ENCODE measurements at regions not wholly inside any gene's neighbourhood (a gene's known extent, or its start where the extent isn't known, plus 50 kb on each side); places are given as distances from the start of the nearest gene placed in this dataset.

DNA sequence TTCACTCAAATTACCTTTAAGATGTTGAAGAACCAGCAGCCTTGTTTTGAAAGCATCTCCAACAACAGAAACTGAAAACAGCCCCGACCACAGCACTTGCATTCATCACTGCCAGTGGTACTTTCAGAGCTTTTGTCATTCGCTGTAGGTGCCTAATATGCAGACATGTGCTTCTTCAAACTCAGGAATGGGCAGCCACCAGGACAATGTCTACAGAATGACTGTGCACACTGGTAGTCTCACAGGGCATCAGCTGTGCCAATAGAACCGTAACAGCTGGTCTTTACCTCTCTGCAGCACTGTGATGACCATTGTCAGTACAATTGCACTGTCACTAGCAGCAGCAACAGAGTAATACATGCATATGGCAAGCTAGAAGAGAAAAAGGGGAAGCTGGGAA lies 1149.7 kb downstream of the STPG2 start:
- POLR2A ChIA-PET (ENCODE audit: unreplicated experiment), result no interaction called here
- whole genome bisulfite sequencing, 2 experiments (ENCODE audit: extremely low coverage in 2 of 2, insufficient read length in 1 of 2), result 40% methylated on average over 1 of the region's 3 CpGs; no CpG with 5 or more reads in 1 of the 2 experiments
- no peak overlapping the region for H3K23ac ChIP-seq (ENCODE audit: low read depth, low read length)
- TF ChIP-seq BHLHE40 (IDR thresholded peaks at IDR 0.05; ENCODE audit: low read depth, low read length) (no peak), ELK1 (IDR thresholded peaks at IDR 0.05; ENCODE audit: borderline replicate concordance, low read depth, low read length) (no peak), RAD21 (IDR thresholded peaks at IDR 0.05; ENCODE audit: low read length) (no peak), SMC3 (IDR thresholded peaks at IDR 0.05; ENCODE audit: low read depth, low read length) (no peak)
- TF ChIP-seq, protein P1, sequence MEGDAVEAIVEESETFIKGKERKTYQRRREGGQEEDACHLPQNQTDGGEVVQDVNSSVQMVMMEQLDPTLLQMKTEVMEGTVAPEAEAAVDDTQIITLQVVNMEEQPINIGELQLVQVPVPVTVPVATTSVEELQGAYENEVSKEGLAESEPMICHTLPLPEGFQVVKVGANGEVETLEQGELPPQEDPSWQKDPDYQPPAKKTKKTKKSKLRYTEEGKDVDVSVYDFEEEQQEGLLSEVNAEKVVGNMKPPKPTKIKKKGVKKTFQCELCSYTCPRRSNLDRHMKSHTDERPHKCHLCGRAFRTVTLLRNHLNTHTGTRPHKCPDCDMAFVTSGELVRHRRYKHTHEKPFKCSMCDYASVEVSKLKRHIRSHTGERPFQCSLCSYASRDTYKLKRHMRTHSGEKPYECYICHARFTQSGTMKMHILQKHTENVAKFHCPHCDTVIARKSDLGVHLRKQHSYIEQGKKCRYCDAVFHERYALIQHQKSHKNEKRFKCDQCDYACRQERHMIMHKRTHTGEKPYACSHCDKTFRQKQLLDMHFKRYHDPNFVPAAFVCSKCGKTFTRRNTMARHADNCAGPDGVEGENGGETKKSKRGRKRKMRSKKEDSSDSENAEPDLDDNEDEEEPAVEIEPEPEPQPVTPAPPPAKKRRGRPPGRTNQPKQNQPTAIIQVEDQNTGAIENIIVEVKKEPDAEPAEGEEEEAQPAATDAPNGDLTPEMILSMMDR (conservative IDR thresholded peaks at IDR 0.05; ENCODE audit: low read depth, low read length), result no peak
- H3K27me3 ChIP-seq (ENCODE audit: control insufficient read depth, insufficient read depth, low read length), result no peaks in the 10 kb centered on the region
- no peaks in the 10 kb centered on the region for H4K20me1 ChIP-seq (ENCODE audit: insufficient read depth, low read length)
- DNase-seq (no peak), ATAC-seq (ENCODE audit: low read depth) (no peak)
- no peak overlapping the region for H3K14ac ChIP-seq (replicated peaks; ENCODE audit: low read depth, low read length)
- H4K91ac ChIP-seq (ENCODE audit: insufficient read depth, low read depth, low read length), result no peak overlapping the region
- H4K8ac ChIP-seq (ENCODE audit: low read depth in 2 of 2, low read length in 2 of 2), result no peak overlapping the region
- no peak overlapping the region for H3K9ac ChIP-seq (ENCODE audit: low read depth, low read length)
- H2BK20ac ChIP-seq (ENCODE audit: low read depth, low read length), result no peak overlapping the region
- H3K18ac ChIP-seq (ENCODE audit: low read depth, low read length), result no peak overlapping the region
- H4K5ac ChIP-seq (ENCODE audit: low read depth, low read length), result no peak overlapping the region
- H3K36me3 ChIP-seq (ENCODE audit: control insufficient read depth, insufficient read depth, low read length), result no peaks in the 10 kb centered on the region
- H3K9me3 ChIP-seq (ENCODE audit: control insufficient read depth, insufficient read depth, low read length), result peaks cover 5% of the 10 kb centered on the region; the same call in 1 of the 2 replicates
- dilution Hi-C loops (cut with HindIII; ENCODE audit: low sequenced_read_pairs, unreplicated experiment), result no loop called here
- CTCF ChIA-PET, result no interaction called here
- no peaks in the 10 kb centered on the region for H3K9me1 ChIP-seq (ENCODE audit: insufficient read depth, low read length)
- no peak overlapping the region for H2AK9ac ChIP-seq (replicated peaks; ENCODE audit: low read depth, low read length, poor library complexity)
- BruUV-seq (replicated peaks), result no TSS peak
- no peak overlapping the region for H3K4me2 ChIP-seq (ENCODE audit: low read depth, low read length)
- no peaks in the 10 kb centered on the region for H3K4me1 ChIP-seq (ENCODE audit: control insufficient read depth, insufficient read depth, low read length)
- in situ Hi-C loops (cut with MboI; ENCODE audit: low sequenced_read_pairs), result no loop called here
- intact Hi-C loops (cut with micrococcal nuclease), result no loop called here
- no peak overlapping the region for H2BK15ac ChIP-seq (ENCODE audit: low read depth, low read length)
- no peak overlapping the region for H3K27ac ChIP-seq (ENCODE audit: insufficient read depth, low read length)
- H2AK5ac ChIP-seq (ENCODE audit: low read depth, low read length), result no peak overlapping the region
- H3K79me1 ChIP-seq (ENCODE audit: low read depth in 1 of 2, low read length in 2 of 2), result no peaks in the 10 kb centered on the region
- no peak overlapping the region for H3K4me3 ChIP-seq (ENCODE audit: insufficient read depth, low read depth, low read length)
- no peak overlapping the region for H2BK5ac ChIP-seq (ENCODE audit: low read depth, low read length, poor library complexity, severe bottlenecking)
- H2BK120ac ChIP-seq (ENCODE audit: low read depth, low read length), result no peak overlapping the region
- H3K56ac ChIP-seq (ENCODE audit: extremely low read depth, insufficient read depth, low read length), result no peak overlapping the region
- H3K4ac ChIP-seq (ENCODE audit: low read depth, low read length), result no peak overlapping the region
- no peak overlapping the region for H2AFZ ChIP-seq (replicated peaks; ENCODE audit: low read length, poor library complexity)
